Activated naive CD8-positive, alpha-beta T cell treated with anti-CD3 and anti-CD28 coated beads, Interleukin-2, amount 10 ng/mL, durations not matched to agents 7 days and 5 days (primary cell): ENCODE measurements at regions not wholly inside any gene's neighbourhood (a gene's known extent, or its start where the extent isn't known, plus 50 kb on each side); places are given as distances from the start of the nearest gene placed in this dataset.
"Not testable (repeated sequence)": the region's sequence is repeated elsewhere in the genome, so short reads cannot be mapped to it uniquely, and the experiment has no call there.

ENCODE experiments used
- ATAC-seq: fragments of 150-1000 bp; cut with Tn5 transposase; one replicate; pipeline ENCODE4 v1.10.0; 2021; ENCODE audit warnings: low read depth, moderate library complexity
- POLR2A ChIA-PET: fragments of 350-600 bp; sonication (Branson Sonifier 250); formaldehyde crosslinking; loops from one replicate; lab custom pipeline; 2021; ENCODE audit warnings: antibody characterized with exemption; lab: Charles Lee
- DNase-seq: peaks from one replicate; pipeline ENCODE4 v3.0.0; 2021
- H3K27ac Mint-ChIP-seq: one replicate; pipeline ENCODE4 v1.8.0; 2022; ENCODE audit warnings: mild to moderate bottlenecking, mixed read lengths
- H3K27me3 Mint-ChIP-seq: one replicate; pipeline ENCODE4 v1.8.0; 2022; ENCODE audit warnings: mild to moderate bottlenecking, moderate library complexity, mixed read lengths
- H3K36me3 Mint-ChIP-seq: one replicate; pipeline ENCODE4 v1.8.0; 2021; ENCODE audit warnings: mild to moderate bottlenecking, mixed read lengths
- H3K4me1 Mint-ChIP-seq: one replicate; pipeline ENCODE4 v1.8.0; 2021; ENCODE audit warnings: mixed read lengths
- H3K4me3 Mint-ChIP-seq: one replicate; pipeline ENCODE4 v1.8.0; 2022; ENCODE audit warnings: mild to moderate bottlenecking, moderate library complexity, mixed read lengths
- H3K9me3 Mint-ChIP-seq: one replicate; pipeline ENCODE4 v1.8.0; 2021; ENCODE audit warnings: mixed read lengths

GRCh38 chr3:147287370-147287769 is 119.0 kb downstream of the ZIC4 start:
- H3K27ac Mint-ChIP-seq, ATAC-seq, H3K9me3 Mint-ChIP-seq, H3K36me3 Mint-ChIP-seq, H3K4me1 Mint-ChIP-seq, H3K27me3 Mint-ChIP-seq, H3K4me3 Mint-ChIP-seq, POLR2A ChIA-PET, DNase-seq: not testable (repeated sequence)

GRCh38 chr3:147269907-147270306 is 136.4 kb downstream of the ZIC4 start:
- Mint-ChIP-seq H3K4me1 (no peaks in the 10 kb centered on the region), H3K9me3 (peaks cover 9% of the 10 kb centered on the region), H3K4me3 (no peak overlapping the region), H3K27ac (no peak overlapping the region), H3K36me3 (no peaks in the 10 kb centered on the region), H3K27me3 (no peaks in the 10 kb centered on the region)
- ATAC-seq (no peak), DNase-seq (no peak)
- POLR2A ChIA-PET, result no interaction called here

- ATAC-seq (no peak), DNase-seq (no peak)
- H3K4me3 Mint-ChIP-seq, result no peak overlapping the region
- H3K36me3 Mint-ChIP-seq, result no peaks in the 10 kb centered on the region
- no peaks in the 10 kb centered on the region for H3K27me3 Mint-ChIP-seq
- H3K4me1 Mint-ChIP-seq, result no peaks in the 10 kb centered on the region
- peaks cover 3% of the 10 kb centered on the region for H3K9me3 Mint-ChIP-seq
- POLR2A ChIA-PET, result no interaction called here
- H3K27ac Mint-ChIP-seq, result no peak overlapping the region
Observed at GRCh38 chr3:147267434-147267833, 138.9 kb downstream of the ZIC4 start.

- no peaks in the 10 kb centered on the region for H3K9me3 Mint-ChIP-seq
- POLR2A ChIA-PET, result no interaction called here
- ATAC-seq (no peak), DNase-seq (no peak)
- H3K36me3 Mint-ChIP-seq, result no peaks in the 10 kb centered on the region
- no peaks in the 10 kb centered on the region for H3K4me1 Mint-ChIP-seq
- H3K4me3 Mint-ChIP-seq, result no peak overlapping the region
- H3K27ac Mint-ChIP-seq, result no peak overlapping the region
- no peaks in the 10 kb centered on the region for H3K27me3 Mint-ChIP-seq
Observed at GRCh38 chr3:147257944-147258343, 148.4 kb downstream of the ZIC4 start.

GRCh38 chr3:147256739-147257138 is 149.6 kb downstream of the ZIC4 start:
- no peak overlapping the region for H3K4me3 Mint-ChIP-seq
- H3K9me3 Mint-ChIP-seq, result no peaks in the 10 kb centered on the region
- H3K27me3 Mint-ChIP-seq, result no peaks in the 10 kb centered on the region
- ATAC-seq (no peak), DNase-seq (no peak)
- no peak overlapping the region for H3K27ac Mint-ChIP-seq
- H3K36me3 Mint-ChIP-seq, result no peaks in the 10 kb centered on the region
- POLR2A ChIA-PET, result no interaction called here
- H3K4me1 Mint-ChIP-seq, result no peaks in the 10 kb centered on the region

GRCh38 chr3:147246906-147247305 is 159.4 kb downstream of the ZIC4 start:
- POLR2A ChIA-PET, result no interaction called here
- DNase-seq (no peak), ATAC-seq (no peak)
- Mint-ChIP-seq H3K4me1 (no peaks in the 10 kb centered on the region), H3K4me3 (no peak overlapping the region), H3K9me3 (no peaks in the 10 kb centered on the region), H3K27ac (no peak overlapping the region), H3K36me3 (no peaks in the 10 kb centered on the region), H3K27me3 (no peaks in the 10 kb centered on the region)

GRCh38 chr3:147245638-147246037 is 160.7 kb downstream of the ZIC4 start:
- H3K4me3 Mint-ChIP-seq, ATAC-seq, H3K27ac Mint-ChIP-seq, POLR2A ChIA-PET, H3K36me3 Mint-ChIP-seq, DNase-seq, H3K4me1 Mint-ChIP-seq, H3K9me3 Mint-ChIP-seq, H3K27me3 Mint-ChIP-seq: not testable (repeated sequence)

- H3K4me3 Mint-ChIP-seq, POLR2A ChIA-PET, H3K9me3 Mint-ChIP-seq, ATAC-seq, H3K27me3 Mint-ChIP-seq, H3K4me1 Mint-ChIP-seq, DNase-seq, H3K27ac Mint-ChIP-seq, H3K36me3 Mint-ChIP-seq: not testable (repeated sequence)
Observed at GRCh38 chr3:147245022-147245421, 161.3 kb downstream of the ZIC4 start.

GRCh38 chr3:147244397-147244796 is 161.9 kb downstream of the ZIC4 start:
- no peaks in the 10 kb centered on the region for H3K9me3 Mint-ChIP-seq
- H3K36me3 Mint-ChIP-seq, result no peaks in the 10 kb centered on the region
- no peaks in the 10 kb centered on the region for H3K27me3 Mint-ChIP-seq
- no peak overlapping the region for H3K27ac Mint-ChIP-seq
- DNase-seq (no peak), ATAC-seq (no peak)
- POLR2A ChIA-PET, result no interaction called here
- H3K4me1 Mint-ChIP-seq, result no peaks in the 10 kb centered on the region
- H3K4me3 Mint-ChIP-seq, result no peak overlapping the region

- H3K27ac Mint-ChIP-seq, result no peak overlapping the region
- no peak for ATAC-seq
- DNase-seq, result no peak
- no peaks in the 10 kb centered on the region for H3K9me3 Mint-ChIP-seq
- POLR2A ChIA-PET, result no interaction called here
- H3K4me1 Mint-ChIP-seq, result no peaks in the 10 kb centered on the region
- no peaks in the 10 kb centered on the region for H3K27me3 Mint-ChIP-seq
- H3K4me3 Mint-ChIP-seq, result no peak overlapping the region
- no peaks in the 10 kb centered on the region for H3K36me3 Mint-ChIP-seq
Observed at GRCh38 chr3:147240581-147240980, 165.8 kb downstream of the ZIC4 start.

GRCh38 chr3:147237991-147238390 is 168.4 kb downstream of the ZIC4 start:
- H3K4me3 Mint-ChIP-seq, result no peak overlapping the region

GRCh38 chr3:147231980-147232379 is 174.4 kb downstream of the ZIC4 start:
- H3K27ac Mint-ChIP-seq, result not testable (repeated sequence)

More at GRCh38 chr3:147237991-147238390, 168.4 kb downstream of the ZIC4 start:
- Mint-ChIP-seq H3K36me3 (no peaks in the 10 kb centered on the region), H3K27me3 (no peaks in the 10 kb centered on the region), H3K9me3 (no peaks in the 10 kb centered on the region), H3K27ac (no peak overlapping the region), H3K4me1 (no peaks in the 10 kb centered on the region)
- POLR2A ChIA-PET, result no interaction called here
- ATAC-seq, result no peak
- no peak for DNase-seq

GRCh38 chr3:147231111-147231510 is 175.2 kb downstream of the ZIC4 start:
- no peak overlapping the region for H3K4me3 Mint-ChIP-seq
- H3K4me1 Mint-ChIP-seq, result no peaks in the 10 kb centered on the region
- no peak for ATAC-seq
- no peaks in the 10 kb centered on the region for H3K27me3 Mint-ChIP-seq
- H3K9me3 Mint-ChIP-seq, result peaks cover 6% of the 10 kb centered on the region
- no peak for DNase-seq
- no peaks in the 10 kb centered on the region for H3K36me3 Mint-ChIP-seq
- POLR2A ChIA-PET, result no interaction called here
- no peak overlapping the region for H3K27ac Mint-ChIP-seq

More at GRCh38 chr3:147231980-147232379, 174.4 kb downstream of the ZIC4 start:
- POLR2A ChIA-PET, H3K4me1 Mint-ChIP-seq, H3K27me3 Mint-ChIP-seq, DNase-seq, H3K4me3 Mint-ChIP-seq, ATAC-seq, H3K36me3 Mint-ChIP-seq, H3K9me3 Mint-ChIP-seq: not testable (repeated sequence)

- POLR2A ChIA-PET, result no interaction called here
- H3K27me3 Mint-ChIP-seq, result no peaks in the 10 kb centered on the region
- H3K4me3 Mint-ChIP-seq, result no peak overlapping the region
- ATAC-seq (no peak), DNase-seq (no peak)
- no peaks in the 10 kb centered on the region for H3K9me3 Mint-ChIP-seq
- H3K4me1 Mint-ChIP-seq, result no peaks in the 10 kb centered on the region
- H3K27ac Mint-ChIP-seq, result no peak overlapping the region
- H3K36me3 Mint-ChIP-seq, result no peaks in the 10 kb centered on the region
Observed at GRCh38 chr3:147222291-147222690, 184.1 kb downstream of the ZIC4 start.

GRCh38 chr3:147218965-147219364 is 187.4 kb downstream of the ZIC4 start:
- no peaks in the 10 kb centered on the region for H3K36me3 Mint-ChIP-seq

More at GRCh38 chr3:147218965-147219364, 187.4 kb downstream of the ZIC4 start:
- DNase-seq (no peak), ATAC-seq (no peak)
- Mint-ChIP-seq H3K4me3 (no peak overlapping the region), H3K27me3 (no peaks in the 10 kb centered on the region), H3K27ac (no peak overlapping the region), H3K4me1 (no peaks in the 10 kb centered on the region), H3K9me3 (no peaks in the 10 kb centered on the region)
- POLR2A ChIA-PET, result no interaction called here
